TTC549 (cell line): ENCODE measurements at regions not wholly inside any gene's neighbourhood (a gene's known extent, or its start where the extent isn't known, plus 50 kb on each side); places are given as distances from the start of the nearest gene placed in this dataset.

Experiments
- FAIRE-seq: peaks from 2 replicates; lab custom pipeline; 2012; peaks lifted over from hg19 to GRCh38; lab: Jason Lieb, UNC

GRCh38 chr3:168455814-168456213, 360.1 kb upstream of the GOLIM4 start:
- FAIRE-seq: no peak

DNA sequence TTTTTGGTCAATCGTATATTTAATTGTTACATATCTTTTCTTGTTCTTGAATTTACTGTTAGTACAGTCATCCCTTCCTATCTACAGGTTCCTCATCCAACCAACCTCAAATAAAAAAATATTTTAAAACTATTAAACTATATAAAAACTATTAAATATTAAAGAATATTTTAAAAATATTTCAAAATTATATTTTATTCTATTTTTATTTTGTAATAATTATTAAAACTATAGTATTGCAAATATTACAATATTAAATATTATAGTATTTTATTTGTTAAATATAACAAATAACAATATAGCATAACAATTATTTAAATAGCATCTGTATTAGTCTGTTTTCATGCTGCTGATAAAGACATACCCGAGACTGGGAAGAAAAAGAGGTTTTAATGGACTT, 357.9 kb upstream of the GOLIM4 start:
- FAIRE-seq: peak; percentile 87

DNA sequence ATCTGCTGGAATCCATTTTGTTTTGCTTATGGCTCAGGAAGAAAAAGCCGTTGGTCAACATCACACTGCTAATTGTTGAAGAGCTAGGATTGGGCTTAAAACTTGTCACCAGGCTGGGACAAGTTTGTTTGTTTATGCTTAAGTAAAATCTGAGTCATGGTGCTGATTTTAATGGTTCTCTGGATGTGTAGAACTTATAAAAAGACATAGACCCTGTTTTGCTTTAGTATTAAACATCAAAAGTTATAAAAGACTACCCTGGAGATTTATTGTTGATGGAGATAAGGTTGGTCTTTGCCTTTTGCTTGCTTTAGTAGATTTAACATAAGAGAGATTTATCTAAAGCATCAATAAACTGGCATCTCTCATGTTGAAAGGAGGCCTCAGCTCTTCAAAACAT, 348.2 kb upstream of the GOLIM4 start:
- FAIRE-seq: no peak

- FAIRE-seq: no peak
Observed at GRCh38 chr3:168442502-168442901, 346.8 kb upstream of the GOLIM4 start.

GRCh38 chr3:168436245-168436724, 340.6 kb upstream of the GOLIM4 start:
- no peak for FAIRE-seq

DNA sequence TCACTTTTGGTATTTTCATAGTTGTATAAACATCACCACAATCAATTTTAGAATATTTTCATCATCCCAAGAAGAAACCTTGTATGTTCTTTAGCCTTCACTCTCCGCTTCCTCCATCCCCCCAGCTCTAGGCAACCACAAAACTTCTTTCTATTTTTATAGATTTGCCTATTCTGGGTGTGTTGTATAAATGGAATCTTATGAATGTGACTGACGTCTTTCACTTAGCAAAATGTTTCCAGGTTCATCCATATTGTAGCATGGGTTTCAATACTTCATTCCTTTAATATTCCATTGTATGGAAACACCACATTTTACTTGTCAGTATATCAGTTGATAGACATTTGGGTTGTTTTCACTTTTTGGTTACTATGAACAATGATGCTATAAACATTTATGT, 335.8 kb upstream of the GOLIM4 start:
- no peak for FAIRE-seq

DNA sequence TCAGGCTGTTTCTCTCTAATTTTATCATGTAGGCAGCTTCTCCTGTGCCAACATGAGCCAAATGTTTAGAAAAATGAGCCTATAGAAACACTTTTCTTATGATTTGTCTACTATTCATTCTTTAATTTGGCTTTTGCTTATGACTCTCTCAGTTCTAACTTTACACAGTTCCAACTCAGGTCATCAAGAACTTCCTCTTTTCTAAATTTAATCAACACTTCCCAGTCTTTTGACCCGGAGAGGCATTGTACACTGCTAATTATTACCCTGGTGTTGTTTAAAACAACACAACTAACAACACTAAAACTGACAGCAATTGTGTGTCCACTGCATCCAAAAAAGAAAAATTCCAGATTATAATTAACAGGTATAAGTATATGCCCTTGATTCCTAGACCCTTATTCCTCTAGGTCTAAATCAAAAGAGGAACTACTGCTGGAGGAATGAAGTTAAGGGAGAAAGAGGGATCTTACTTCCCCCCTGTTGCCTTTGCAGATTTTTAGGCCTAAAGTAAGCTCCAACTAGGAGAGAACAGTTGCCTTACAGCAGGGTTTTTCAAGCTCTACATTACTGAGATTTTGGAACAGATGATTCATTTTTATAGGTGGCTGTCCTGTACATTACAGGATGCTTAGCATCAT, 332.2 kb upstream of the GOLIM4 start:
- FAIRE-seq: no peak

DNA sequence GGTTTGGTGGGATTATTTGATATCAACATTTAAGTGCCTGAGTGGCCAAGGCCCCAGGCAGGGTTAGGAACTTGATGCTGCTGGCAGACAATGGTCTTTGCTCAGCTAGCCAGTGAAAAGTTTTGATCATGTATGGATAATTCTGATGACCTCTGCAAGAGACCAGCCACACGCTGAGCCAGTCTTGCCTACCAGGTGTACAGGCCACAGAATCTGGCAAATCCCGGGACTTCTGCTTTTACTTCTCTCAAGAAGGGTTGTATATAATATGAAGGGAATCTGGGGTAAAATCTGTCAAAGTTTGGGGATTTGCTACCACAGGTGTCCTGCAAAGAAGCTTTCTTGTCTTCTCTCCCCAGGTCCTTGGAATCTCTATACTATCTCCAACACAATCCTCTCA, 331.4 kb upstream of the GOLIM4 start:
- FAIRE-seq: no peak

DNA sequence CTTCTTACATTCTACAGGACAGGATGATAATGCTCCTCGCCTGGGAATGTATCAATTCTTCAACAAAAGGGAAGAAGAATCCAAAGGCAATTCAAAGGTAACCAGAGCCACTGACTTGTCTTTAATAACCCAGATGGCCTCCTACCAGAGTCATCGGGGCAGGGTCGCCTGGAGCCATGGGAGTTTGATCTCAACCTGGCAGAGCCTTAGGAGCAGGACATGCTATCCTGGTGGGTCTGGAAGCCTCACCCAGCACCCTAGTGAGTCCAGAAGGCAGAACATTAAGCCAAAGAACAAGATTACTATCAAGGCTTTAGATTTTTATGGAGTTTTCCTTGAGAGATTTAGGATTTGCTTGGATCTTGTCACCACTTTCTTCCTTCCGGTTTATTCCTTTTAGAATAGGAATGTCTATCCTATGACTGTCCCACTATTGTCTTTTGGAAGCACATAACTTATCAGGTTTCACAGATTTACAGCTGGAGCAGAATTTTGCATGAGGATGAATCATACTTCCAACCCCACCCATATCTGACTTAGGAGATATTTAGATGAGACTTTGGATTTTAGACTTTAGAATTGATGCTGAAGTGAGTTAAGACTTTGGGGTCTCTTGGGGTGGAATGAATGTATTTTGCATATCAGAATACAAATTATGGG, 330.3 kb upstream of the GOLIM4 start:
- FAIRE-seq: no peak

GRCh38 chr3:168424059-168424734, 328.5 kb upstream of the GOLIM4 start:
- FAIRE-seq: no peak

DNA sequence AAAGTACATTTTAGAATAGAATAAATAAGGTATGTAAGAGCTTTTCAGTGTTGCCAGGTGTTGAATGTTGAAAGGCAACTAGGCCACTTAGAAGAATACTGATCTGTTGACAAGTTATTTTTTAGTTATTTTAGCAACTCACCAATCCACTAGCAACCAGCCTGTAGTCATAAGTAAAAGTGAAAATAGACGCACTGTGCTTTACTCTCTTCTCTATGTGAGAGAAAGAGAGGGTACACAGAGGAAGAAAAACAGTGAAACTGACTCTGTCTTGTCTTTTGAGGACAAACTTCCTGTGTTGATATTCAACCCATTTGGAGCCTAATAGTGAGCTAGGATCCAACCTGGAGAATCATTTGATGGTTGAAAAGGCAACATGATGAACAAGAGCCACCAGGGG, 327.1 kb upstream of the GOLIM4 start:
- FAIRE-seq: no peak

GRCh38 chr3:168419091-168419490, 323.4 kb upstream of the GOLIM4 start:
- FAIRE-seq: no peak

- no peak for FAIRE-seq
Observed at GRCh38 chr3:168417016-168417415, 321.3 kb upstream of the GOLIM4 start.

DNA sequence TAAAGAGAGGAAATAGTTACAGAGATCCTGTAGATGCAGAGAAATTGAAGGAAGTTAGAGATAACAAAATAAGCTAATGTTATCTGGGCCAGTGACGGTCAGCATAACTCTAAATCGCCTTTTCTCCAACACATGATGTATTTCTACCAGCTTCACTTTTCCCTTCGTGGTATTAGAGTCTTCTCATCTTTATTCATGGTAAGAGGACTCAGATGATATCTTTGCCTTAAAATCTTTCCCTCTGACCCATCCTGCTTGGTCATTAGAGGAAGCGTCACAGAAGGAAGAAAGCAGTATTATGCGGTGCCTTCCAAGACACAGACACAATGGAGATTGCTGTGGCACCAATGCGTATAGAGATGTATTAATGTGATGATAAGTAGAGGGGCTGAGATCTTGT, 320.7 kb upstream of the GOLIM4 start:
- no peak for FAIRE-seq

GRCh38 chr3:168414149-168414548, 318.4 kb upstream of the GOLIM4 start:
- FAIRE-seq: no peak

DNA sequence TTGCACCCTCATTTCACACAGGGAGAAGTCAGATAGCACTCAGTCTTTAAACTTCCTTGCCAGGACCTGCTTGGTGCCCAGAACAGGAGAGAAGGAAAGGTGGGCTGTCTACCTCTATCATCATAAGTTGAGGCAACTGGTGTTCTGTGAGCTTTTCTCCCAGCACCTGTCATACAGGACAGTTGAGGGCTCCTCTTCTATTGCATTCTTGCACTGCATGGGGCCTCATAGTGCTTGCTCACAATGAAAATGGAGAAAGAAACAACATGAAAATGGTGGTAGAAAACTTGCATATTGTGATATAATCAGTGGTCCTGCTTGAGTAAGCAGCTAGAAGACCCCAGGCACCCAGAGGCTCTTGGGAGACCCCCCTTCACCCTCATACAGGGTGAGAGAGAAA, 311.7 kb upstream of the GOLIM4 start:
- FAIRE-seq: no peak

DNA sequence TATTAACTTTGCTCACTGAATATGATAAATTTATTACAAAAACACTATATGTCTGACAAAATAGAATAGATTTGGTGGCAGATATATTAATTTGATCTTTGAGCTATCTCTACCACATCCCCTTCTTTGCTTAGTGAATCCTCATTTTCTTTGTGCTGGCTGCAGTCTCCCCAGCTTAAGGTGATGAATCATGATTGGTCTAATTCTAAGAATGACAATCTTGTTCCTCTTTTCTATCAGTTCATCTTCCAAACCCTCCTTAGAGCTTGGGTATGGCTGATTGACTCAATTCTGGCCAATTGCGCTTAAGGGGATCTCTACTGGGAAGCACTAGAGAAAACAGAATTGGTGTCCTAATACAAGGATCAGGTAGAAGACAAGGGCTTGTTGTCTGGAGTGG, 309.6 kb upstream of the GOLIM4 start:
- no peak for FAIRE-seq

DNA sequence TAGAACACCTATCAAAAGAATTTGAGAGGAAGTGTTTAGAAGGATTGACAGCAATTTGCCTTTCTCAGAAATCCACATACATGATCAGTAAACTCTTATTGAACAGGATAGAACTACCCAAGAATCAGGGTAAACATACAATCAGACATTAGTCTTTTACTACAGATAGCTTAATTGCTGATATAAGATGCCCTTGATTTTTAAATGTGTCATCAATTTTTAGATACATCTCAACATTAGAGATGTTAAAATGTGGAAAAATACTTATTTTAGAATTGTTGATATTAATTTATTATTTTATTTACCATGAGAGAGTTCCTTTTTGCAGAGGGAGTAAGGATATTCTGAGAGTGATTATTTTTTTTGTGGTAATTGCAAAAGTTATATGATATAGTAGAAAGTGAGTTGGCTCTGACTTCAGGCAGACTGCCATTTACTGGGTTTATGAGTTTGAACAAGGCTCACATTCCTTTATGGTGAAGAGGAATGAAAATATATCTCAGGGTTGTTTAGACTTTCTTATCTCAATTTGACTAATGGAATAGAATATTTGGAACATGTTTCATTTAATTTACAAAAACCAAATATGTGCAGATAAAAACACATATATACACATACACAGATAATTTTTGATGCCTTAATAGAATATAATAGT, 302.8 kb upstream of the GOLIM4 start:
- FAIRE-seq: no peak

GRCh38 chr3:168396861-168397260, 301.1 kb upstream of the GOLIM4 start:
- FAIRE-seq: no peak

DNA sequence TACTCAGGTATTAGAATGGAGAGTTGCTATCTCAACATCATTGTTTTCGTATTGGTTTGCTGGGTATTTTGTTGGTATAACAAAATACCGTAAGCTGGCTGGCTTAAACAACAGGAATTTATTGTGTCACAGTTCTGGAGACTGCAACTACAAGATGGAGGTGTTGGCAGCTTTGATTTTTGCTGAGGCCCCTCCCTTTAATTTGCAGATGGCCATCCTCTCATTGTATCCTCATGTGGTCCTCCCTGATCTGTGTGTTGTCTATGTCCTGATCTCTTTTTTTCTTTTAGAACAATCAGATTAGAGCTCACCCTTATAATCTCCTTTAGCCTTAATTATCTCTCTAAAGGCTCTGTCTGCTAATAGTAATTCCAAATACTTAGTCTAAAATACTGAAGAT, 299.8 kb upstream of the GOLIM4 start:
- no peak for FAIRE-seq

GRCh38 chr3:168394439-168394838, 298.7 kb upstream of the GOLIM4 start:
- FAIRE-seq: no peak

DNA sequence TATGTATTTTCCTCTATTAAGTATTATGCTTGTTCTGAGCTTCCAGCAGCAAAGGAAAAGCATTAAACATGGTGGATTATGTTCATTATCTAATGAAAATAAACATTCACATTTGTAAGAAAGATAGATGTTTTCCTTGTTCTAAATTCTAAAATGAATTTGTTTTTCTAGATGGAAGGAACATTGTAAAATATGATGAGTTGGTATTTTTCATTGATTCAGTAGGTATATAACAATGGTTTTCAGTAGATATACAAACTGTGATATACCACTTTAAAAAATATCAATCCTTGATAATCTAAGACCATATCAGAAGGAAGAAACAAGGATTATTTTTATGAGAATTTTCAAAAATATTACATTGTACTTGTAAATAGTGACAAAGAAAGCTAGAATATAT, 290.6 kb upstream of the GOLIM4 start:
- no peak for FAIRE-seq

GRCh38 chr3:168384990-168385389, 289.3 kb upstream of the GOLIM4 start:
- no peak for FAIRE-seq
